ENCODE measurements at regions not wholly inside any gene's neighbourhood (a gene's known extent, or its start where the extent isn't known, plus 50 kb on each side); places are given as distances from the start of the nearest gene placed in this dataset.

GRCh38 chr10:78524941-78525340 lies 491.3 kb downstream of the RPS24 start:
- RAD21 ChIA-PET (ENCODE audit: low non-redundant PET in 1 of 2, low total read pairs in 2 of 2, uncharacterized antibody in 2 of 2, unreplicated experiment in 2 of 2), result no interaction called here
- ATAC-seq (no peak), DNase-seq (ENCODE audit: low read depth, low spot score) (no peak)
- Histone ChIP-seq H3K4me1 (ENCODE audit: control insufficient read depth in 1 of 2, insufficient read depth in 2 of 2, low read length in 2 of 2) (peaks cover 0 to 11% of the 10 kb centered on the region in 2 experiments; a peak in 2 of 4 replicates), H3K27ac (ENCODE audit: low read depth, low read length) (no peak overlapping the region), H4K20me1 (ENCODE audit: insufficient read depth) (no peaks in the 10 kb centered on the region), H3K79me2 (ENCODE audit: insufficient read depth, low read length) (no peaks in the 10 kb centered on the region), H3K9me2 (ENCODE audit: insufficient read depth) (no peaks in the 10 kb centered on the region), H3K4me3 (replicated peaks in 1 of 2; ENCODE audit: low read depth in 1 of 2, low read length in 2 of 2) (no peak overlapping the region), H3K9ac (ENCODE audit: low read length) (no peak overlapping the region), H3K36me3 (ENCODE audit: control insufficient read depth in 1 of 2, insufficient read depth in 2 of 2, low read length in 2 of 2) (no peaks in the 10 kb centered on the region), H3K9me3 (ENCODE audit: control insufficient read depth in 1 of 2, insufficient read depth in 1 of 2, low read depth in 1 of 2, low read length in 2 of 2) (no peaks in the 10 kb centered on the region), H2AFZ (ENCODE audit: low read depth, low read length, poor library complexity, severe bottlenecking) (no peak overlapping the region), H3K27me3 (ENCODE audit: insufficient read depth, low read length) (no peaks in the 10 kb centered on the region), H3K4me2 (ENCODE audit: low read length) (no peak overlapping the region)
- BruUV-seq (replicated peaks), result no TSS peak
- POLR2A ChIA-PET, result no interaction called here
- TF ChIP-seq ZNF274 (IDR thresholded peaks at IDR 0.05; ENCODE audit: low read depth, low read length) (no peak), RAD21 (IDR thresholded peaks at IDR 0.05; ENCODE audit: low read depth) (no peak), ZBTB33 (IDR thresholded peaks at IDR 0.05; ENCODE audit: extremely low read depth, insufficient replicate concordance, low read length) (no peak), MAX (IDR thresholded peaks at IDR 0.05) (no peak), SP1 (IDR thresholded peaks at IDR 0.05; ENCODE audit: low read depth) (no peak), JUND (IDR thresholded peaks at IDR 0.05) (no peak), POLR2AphosphoS5 (IDR thresholded peaks at IDR 0.05; ENCODE audit: low read depth, low read length) (no peak), ATF3 (IDR thresholded peaks at IDR 0.05) (no peak), EZH2 (IDR thresholded peaks at IDR 0.05) (no peak), EGR1 (IDR thresholded peaks at IDR 0.05; ENCODE audit: low read depth) (no peak), ZFX (IDR thresholded peaks at IDR 0.05) (no peak), SIN3A (IDR thresholded peaks at IDR 0.05; ENCODE audit: low read depth) (no peak), SRF (IDR thresholded peaks at IDR 0.05; ENCODE audit: low read depth) (no peak)
- CTCF ChIA-PET, result no interaction called here
- intact Hi-C loops (cut with micrococcal nuclease), result no loop called here

Data from HCT116 (cell line).